ENCODE measurements at regions not wholly inside any gene's neighbourhood (a gene's known extent, or its start where the extent isn't known, plus 50 kb on each side); places are given as distances from the start of the nearest gene placed in this dataset.

GRCh38 chr14:105931808-105932483 lies 405.6 kb downstream of the TMEM121 start:
- H3K4me3 ChIP-seq (ENCODE audit: low read depth, low read length): no peak overlapping the region
- TF ChIP-seq CTCF (IDR thresholded peaks at IDR 0.05; ENCODE audit: insufficient read depth in 1 of 2, low read depth in 1 of 2, low read length in 1 of 2, severe bottlenecking in 1 of 2, unreplicated experiment in 1 of 2): peak in 1 of 2 experiments; percentile 11
- H3K36me3 ChIP-seq (ENCODE audit: control insufficient read depth, insufficient read depth, low read length): no peaks in the 10 kb centered on the region
- intact Hi-C loops (cut with micrococcal nuclease; ENCODE audit: unreplicated experiment): loop anchor here (5.0 kb wide), 1 partner anchor 250 kb away; no protein-coding TSS in a partner anchor
- H3K9me3 ChIP-seq: no peaks in the 10 kb centered on the region; the same call in 1 of the 2 replicates
- no TSS peak for BruUV-seq (replicated peaks)
- DNase-seq: peak in 1 of 2 experiments; percentile 31
- no peak overlapping the region for H3K4me3 Mint-ChIP-seq (ENCODE audit: unreplicated experiment)
- H3K4me1 Mint-ChIP-seq (ENCODE audit: low read depth, unreplicated experiment): no peaks in the 10 kb centered on the region
- H3K36me3 Mint-ChIP-seq (ENCODE audit: insufficient read depth, unreplicated experiment): no peaks in the 10 kb centered on the region
- POLR2A ChIA-PET: no interaction called here
- no peak overlapping the region for H3K27ac Mint-ChIP-seq (ENCODE audit: unreplicated experiment)
- peaks cover 2% of the 10 kb centered on the region; the same call in 1 of the 2 replicates for H3K27me3 ChIP-seq (replicated peaks; ENCODE audit: control insufficient read depth, insufficient read depth, low read length)
- CTCF ChIA-PET: no interaction called here
- no peaks in the 10 kb centered on the region for H3K4me1 ChIP-seq
- no peaks in the 10 kb centered on the region for H3K9me3 Mint-ChIP-seq (ENCODE audit: unreplicated experiment)
- H3K27me3 Mint-ChIP-seq (ENCODE audit: insufficient read depth, unreplicated experiment): peaks cover 19% of the 10 kb centered on the region

GRCh38 chr14:105933238-105933637 lies 406.9 kb downstream of the TMEM121 start:
- H3K36me3 ChIP-seq (ENCODE audit: control insufficient read depth, insufficient read depth, low read length): no peaks in the 10 kb centered on the region
- peaks cover 2% of the 10 kb centered on the region; the same call in 1 of the 2 replicates for H3K27me3 ChIP-seq (replicated peaks; ENCODE audit: control insufficient read depth, insufficient read depth, low read length)
- H3K4me1 Mint-ChIP-seq (ENCODE audit: low read depth, unreplicated experiment): no peaks in the 10 kb centered on the region
- H3K36me3 Mint-ChIP-seq (ENCODE audit: insufficient read depth, unreplicated experiment): no peaks in the 10 kb centered on the region
- BruUV-seq (replicated peaks): no TSS peak
- peaks cover 18% of the 10 kb centered on the region for H3K27me3 Mint-ChIP-seq (ENCODE audit: insufficient read depth, unreplicated experiment)
- POLR2A ChIA-PET: no interaction called here
- H3K4me3 ChIP-seq (ENCODE audit: low read depth, low read length): no peak overlapping the region
- no peak overlapping the region for H3K27ac Mint-ChIP-seq (ENCODE audit: unreplicated experiment)
- no peaks in the 10 kb centered on the region; the same call in 1 of the 2 replicates for H3K9me3 ChIP-seq
- no peaks in the 10 kb centered on the region for H3K4me1 ChIP-seq
- H3K9me3 Mint-ChIP-seq (ENCODE audit: unreplicated experiment): no peaks in the 10 kb centered on the region
- no peak for DNase-seq
- no peak overlapping the region for H3K4me3 Mint-ChIP-seq (ENCODE audit: unreplicated experiment)
- intact Hi-C loops (cut with micrococcal nuclease; ENCODE audit: unreplicated experiment): loop anchor here (5.0 kb wide), 1 partner anchor 251 kb away; no protein-coding TSS in a partner anchor
- TF ChIP-seq CTCF (IDR thresholded peaks at IDR 0.05; ENCODE audit: insufficient read depth in 1 of 2, low read depth in 1 of 2, low read length in 1 of 2, severe bottlenecking in 1 of 2, unreplicated experiment in 1 of 2): no peak
- CTCF ChIA-PET: interaction anchor here (0.6 kb wide), 1 partner anchor 256 kb away, joined by 6 read pairs; no protein-coding TSS in a partner anchor

GRCh38 chr14:105935384-105935783 lies 409.0 kb downstream of the TMEM121 start:
- no peaks in the 10 kb centered on the region for H3K9me3 Mint-ChIP-seq (ENCODE audit: unreplicated experiment)
- CTCF ChIA-PET: no interaction called here
- intact Hi-C loops (cut with micrococcal nuclease; ENCODE audit: unreplicated experiment): no loop called here

More at GRCh38 chr14:105935384-105935783, 409.0 kb downstream of the TMEM121 start:
- peaks cover 9% of the 10 kb centered on the region for H3K9me3 ChIP-seq
- H3K4me1 ChIP-seq: no peaks in the 10 kb centered on the region
- no peaks in the 10 kb centered on the region for H3K36me3 Mint-ChIP-seq (ENCODE audit: insufficient read depth, unreplicated experiment)
- peaks cover 2% of the 10 kb centered on the region; the same call in 1 of the 2 replicates for H3K27me3 ChIP-seq (replicated peaks; ENCODE audit: control insufficient read depth, insufficient read depth, low read length)
- no peak for TF ChIP-seq CTCF (IDR thresholded peaks at IDR 0.05; ENCODE audit: insufficient read depth in 1 of 2, low read depth in 1 of 2, low read length in 1 of 2, severe bottlenecking in 1 of 2, unreplicated experiment in 1 of 2)
- DNase-seq: no peak
- POLR2A ChIA-PET: no interaction called here
- H3K4me3 ChIP-seq (ENCODE audit: low read depth, low read length): no peak overlapping the region
- no peaks in the 10 kb centered on the region for H3K4me1 Mint-ChIP-seq (ENCODE audit: low read depth, unreplicated experiment)
- BruUV-seq (replicated peaks): no TSS peak
- no peak overlapping the region for H3K27ac Mint-ChIP-seq (ENCODE audit: unreplicated experiment)
- H3K4me3 Mint-ChIP-seq (ENCODE audit: unreplicated experiment): no peak overlapping the region
- peaks cover 18% of the 10 kb centered on the region for H3K27me3 Mint-ChIP-seq (ENCODE audit: insufficient read depth, unreplicated experiment)
- no peaks in the 10 kb centered on the region for H3K36me3 ChIP-seq (ENCODE audit: control insufficient read depth, insufficient read depth, low read length)
